Muscle of arm (tissue), 1 donor: ENCODE measurements at regions not wholly inside any gene's neighbourhood (a gene's known extent, or its start where the extent isn't known, plus 50 kb on each side); places are given as distances from the start of the nearest gene placed in this dataset.
"Not testable (repeated sequence)": the region's sequence is repeated elsewhere in the genome, so short reads cannot be mapped to it uniquely, and the experiment has no call there.

Experiments used
- DNase-seq: peaks from one replicate; pipeline ENCODE4 v3.0.0-alpha.2; 2013

- peak; percentile 42 for DNase-seq
Observed at GRCh38 chrX:155819966-155820491, 61.1 kb upstream of the VAMP7 start.

DNA sequence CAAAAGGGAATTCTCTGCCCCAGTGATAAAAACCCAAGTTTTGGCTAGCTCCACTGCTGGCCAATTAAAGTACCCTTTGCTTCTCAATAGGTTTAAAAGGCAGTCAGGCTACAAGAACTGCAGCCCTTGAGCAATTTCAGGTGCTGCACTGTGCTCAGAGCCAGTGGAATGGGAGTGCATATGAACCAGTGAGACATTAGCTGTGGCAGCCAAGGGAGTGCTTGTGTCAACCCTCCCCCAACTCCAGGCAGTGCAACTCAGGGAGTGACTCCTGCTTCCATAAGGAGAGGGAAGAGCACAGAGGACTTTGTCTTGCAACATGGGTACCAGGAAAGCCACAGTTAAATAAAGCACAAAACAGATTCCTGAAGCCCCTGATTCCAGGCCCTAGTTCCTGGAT, 61.6 kb upstream of the VAMP7 start:
- no peak for DNase-seq

- DNase-seq, result not testable (repeated sequence)
Observed at GRCh38 chrX:155814391-155814790, 66.8 kb upstream of the VAMP7 start.

- DNase-seq, result no peak
Observed at GRCh38 chrX:155779831-155780230, 101.3 kb upstream of the VAMP7 start.

DNA sequence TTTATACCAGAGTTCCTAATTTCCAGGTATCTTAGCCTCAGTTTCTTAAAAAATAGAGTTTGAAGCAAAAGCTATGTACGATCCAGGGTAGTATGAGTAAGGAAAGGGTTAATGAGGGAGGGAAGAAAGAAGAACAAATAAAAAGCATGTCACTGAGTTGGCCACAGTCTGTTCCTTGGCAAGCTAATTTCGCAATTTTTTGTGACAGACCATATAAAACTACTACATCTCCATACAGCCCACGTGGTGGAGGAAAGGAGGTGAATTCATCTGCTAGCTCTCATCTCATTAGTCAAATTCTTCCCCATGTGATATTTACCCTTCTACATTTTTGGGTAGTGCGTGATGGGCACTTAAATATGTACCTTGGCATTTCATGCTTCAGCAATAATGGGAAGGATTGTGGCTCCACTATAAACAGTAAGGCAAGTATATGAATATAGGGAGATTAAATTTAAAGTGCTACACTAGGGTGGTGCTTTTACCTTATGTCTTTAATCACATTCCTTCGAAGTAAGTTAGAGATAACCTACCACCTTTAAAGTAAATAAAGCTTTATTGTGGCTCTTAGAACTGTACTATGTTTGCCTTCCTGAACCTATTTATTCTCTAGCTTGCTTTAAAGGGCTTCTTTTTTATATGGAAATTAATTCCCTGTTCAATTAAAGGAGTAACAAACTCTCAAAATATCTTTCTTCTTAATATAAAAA, 102.1 kb upstream of the VAMP7 start:
- no peak for DNase-seq

- no peak for DNase-seq
Observed at GRCh38 chrX:155774387-155774786, 106.8 kb upstream of the VAMP7 start.

DNA sequence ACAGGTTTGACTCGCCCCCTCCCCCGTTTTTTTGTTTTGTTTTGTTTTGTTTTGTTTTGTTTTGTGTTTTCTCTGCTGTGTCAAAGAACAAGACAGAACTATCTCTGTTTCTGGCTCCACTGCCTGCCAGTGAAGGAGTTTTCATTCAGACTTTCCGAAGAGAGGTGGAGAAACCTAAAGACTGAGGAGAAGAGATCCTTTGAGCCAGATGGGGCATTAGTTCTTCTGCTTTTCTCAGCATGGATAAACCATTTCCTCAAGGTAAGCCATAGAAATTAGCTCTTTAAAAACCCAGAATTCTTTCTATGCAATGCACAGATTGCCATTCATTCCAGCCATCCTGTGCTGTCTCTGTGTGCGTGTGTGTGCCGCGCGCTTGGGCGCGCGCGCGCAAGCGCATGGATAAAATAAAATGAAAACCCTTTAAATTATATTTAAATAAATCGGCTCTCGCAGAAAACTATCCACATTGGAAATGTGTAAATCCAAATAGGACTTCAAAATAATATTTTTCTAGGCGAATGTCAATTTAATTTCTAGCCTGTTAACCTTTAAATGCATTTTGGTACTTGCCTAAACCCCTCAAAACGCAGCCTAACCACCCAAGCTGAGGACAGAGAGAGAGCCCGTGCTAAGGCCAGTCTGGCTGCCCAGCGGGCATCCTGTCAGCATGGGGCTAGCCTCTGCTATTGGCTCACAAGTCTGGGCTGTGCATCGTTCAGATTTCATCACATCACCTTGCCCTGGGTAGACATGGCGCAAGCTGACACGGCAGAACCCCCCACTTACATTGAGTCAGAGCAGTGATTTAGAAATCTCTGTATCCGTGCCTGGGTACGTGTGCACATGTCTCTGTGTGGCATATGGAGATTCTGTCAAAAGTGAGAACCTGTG, 113.0 kb upstream of the VAMP7 start:
- peak; percentile 15 for DNase-seq

- peak; percentile 79 for DNase-seq
Observed at GRCh38 chrX:155767051-155767875, 113.9 kb upstream of the VAMP7 start.

GRCh38 chrX:155766321-155766720, 114.8 kb upstream of the VAMP7 start:
- DNase-seq, result no peak

DNA sequence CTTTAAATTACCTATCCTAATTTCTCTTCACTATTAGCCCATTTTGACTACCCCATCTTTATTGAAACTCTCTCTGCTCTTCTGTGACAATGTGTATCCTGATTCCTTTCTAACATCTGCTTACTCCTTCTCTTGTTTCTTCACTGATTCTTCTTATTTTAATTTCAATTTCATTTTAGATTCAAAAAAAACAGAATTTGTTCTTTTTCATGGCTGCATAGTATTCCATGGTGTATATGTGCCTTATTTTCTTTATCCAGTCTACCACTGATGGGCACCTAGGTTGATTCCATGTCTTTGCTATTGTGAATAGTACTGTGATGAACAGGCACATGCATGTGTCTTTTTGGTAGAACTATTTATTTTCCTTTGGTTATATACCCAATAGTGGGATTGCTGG, 120.0 kb upstream of the VAMP7 start:
- no peak for DNase-seq

DNA sequence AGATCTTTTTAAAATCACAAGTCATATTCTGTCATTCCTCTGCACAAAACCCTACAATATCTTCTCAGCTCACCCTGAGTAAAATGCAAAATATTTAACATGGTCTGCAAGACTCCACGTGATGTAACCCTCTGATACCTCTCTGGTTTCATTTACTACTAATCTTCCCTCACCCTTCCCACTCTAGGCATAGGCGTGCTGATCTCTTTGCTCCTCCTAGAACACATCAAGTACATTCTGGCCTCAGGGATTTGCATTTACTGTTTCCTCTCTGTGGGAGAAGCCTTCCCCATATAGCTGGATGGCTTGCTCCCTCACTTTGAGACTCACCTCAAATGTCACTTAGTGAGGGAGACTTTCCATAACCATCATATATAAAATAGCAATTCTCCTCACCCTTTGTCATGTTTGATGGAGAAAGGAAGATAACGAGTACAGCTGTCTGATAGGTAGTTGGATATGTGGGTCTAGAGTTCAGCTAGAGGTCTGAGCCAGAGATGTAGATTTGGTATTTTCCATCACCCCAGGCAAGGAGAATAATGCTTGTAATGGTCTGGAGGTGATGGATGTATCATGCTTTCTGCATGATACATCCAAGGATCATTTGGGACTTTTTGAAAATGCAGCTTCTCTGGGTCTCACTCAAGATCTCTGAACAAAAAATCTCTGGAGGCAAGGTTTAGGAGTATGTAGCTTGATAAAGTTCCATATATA, 123.9 kb upstream of the VAMP7 start:
- DNase-seq, result no peak

GRCh38 chrX:155755706-155756337, 125.3 kb upstream of the VAMP7 start:
- DNase-seq, result no peak

DNA sequence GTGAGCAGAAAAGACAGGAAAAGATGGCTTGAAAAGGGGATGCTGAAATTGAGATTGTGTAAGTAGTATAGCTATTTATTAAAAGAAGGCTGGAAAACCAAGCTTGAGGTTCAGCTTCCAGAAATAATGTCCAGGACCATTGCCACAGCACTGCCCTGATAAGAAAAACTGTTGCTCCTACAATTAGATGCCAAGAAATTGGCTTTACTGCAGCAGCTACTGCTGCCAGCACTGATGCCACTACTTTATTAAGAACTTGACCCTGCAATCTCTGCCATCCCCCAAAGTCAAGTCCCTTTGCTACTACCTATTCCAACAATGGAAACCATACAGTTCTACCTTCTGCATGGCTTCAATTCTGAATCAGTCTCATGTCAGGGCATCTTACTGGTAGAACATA, 130.0 kb upstream of the VAMP7 start:
- DNase-seq, result no peak

DNA sequence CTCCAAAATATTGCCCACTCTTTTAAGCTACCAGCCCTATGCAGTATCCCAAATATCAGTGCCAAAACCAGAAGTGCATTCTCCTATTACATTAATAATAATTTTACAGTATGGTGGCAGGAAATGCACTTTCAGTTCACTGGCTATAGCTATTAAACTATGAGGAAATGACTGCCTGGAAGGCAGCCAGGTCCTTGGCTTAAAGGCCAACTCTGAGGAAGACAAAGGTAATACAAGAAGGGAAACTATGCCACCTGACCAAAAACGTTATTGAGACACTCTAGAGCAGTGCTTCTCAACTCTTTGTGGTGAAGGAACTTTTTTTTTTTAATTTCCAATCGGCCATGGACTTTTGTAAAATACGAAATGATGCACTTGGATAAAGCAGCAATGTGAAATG, 133.6 kb upstream of the VAMP7 start:
- DNase-seq, result peak; percentile 11

DNA sequence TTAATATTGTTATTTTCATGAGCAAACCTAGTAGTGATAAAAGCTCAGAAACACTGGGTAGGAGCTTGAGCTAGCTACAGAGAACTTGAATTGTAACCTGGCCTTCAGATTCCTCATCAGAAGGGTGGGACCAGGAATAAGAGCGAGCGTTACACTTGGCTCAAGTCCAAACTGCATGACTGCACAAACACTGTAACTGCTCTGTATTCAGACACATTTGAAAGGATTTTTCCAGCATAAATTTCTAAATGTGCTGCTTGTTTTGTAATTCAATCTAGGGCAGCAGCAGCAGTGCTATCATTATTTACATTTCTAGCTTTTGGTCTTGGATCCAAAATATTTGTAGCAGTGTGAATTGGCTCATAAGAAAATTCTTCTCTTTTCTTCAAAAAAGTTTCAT, 133.0 kb upstream of the TMLHE start:
- DNase-seq, result peak; percentile 21

DNA sequence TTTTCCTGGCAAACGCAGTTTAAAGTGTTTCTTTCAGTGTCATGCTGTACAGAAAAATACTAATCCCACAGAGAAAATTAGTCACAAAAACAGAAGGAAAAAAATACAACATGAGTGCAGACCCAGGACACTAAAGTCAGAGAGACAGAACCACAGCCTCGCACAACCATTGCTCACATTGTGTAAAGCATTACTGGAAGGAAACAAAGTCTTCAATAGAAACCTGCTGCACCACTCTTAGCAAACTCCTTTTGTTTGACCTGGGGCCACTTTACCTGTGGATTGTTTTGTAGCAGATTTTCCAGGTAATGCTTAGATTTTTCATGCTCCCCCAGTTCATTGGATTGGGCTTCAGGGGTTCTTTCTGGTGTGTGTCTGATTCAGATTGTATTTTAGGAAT, 131.8 kb upstream of the TMLHE start:
- no peak for DNase-seq

DNA sequence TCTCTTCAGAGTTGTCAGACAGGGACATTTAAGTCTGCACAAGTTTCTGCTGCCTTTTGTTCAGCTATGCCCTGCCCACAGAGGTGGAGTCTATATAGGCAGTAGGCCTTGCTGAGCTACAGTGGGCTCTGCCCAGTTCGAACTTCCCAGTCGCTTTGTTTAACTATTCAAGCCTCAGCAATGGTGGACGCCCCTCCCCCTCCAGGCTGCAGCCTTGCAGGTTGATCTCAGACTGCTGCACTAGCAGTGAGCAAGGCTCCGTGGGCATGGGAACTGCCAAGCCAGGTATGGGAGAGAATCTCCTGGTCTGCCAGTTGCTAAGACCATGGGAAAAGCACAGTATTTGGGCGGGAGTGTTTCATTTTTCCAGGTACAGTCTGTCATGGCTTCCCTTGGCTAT, 115.6 kb upstream of the TMLHE start:
- DNase-seq, result not testable (repeated sequence)

DNA sequence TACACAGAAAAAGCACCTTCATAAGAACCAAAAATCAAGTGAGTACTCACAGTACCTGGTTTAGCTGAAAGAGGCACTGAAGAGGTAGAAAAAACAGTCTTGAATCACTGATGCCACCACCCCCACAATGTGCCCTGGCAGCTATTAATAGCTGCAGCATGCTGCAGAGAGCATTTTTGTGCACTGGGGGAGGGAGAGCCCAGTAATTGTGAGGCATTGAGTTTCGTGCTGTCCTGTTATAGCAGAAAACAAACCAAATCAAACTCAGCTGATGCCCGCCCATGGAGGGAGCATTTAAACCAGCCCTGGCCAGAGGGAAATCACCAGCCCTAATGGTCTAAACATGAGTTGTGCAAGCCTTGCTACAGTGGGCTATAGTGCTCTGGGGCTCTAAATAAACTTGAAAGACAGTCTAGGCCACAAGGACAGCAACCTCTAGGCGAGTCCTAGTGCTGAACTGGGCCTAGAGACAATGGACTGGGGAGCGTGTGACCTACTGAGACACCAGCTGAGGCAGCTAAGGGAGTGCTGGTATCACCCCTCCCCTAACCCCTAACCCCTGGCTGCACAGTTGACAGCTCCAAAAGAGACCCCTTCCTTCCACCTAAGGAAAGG, 106.3 kb upstream of the TMLHE start:
- DNase-seq, result no peak

- no peak for DNase-seq
Observed at GRCh38 chrX:155715141-155715540, 102.4 kb upstream of the TMLHE start.

DNA sequence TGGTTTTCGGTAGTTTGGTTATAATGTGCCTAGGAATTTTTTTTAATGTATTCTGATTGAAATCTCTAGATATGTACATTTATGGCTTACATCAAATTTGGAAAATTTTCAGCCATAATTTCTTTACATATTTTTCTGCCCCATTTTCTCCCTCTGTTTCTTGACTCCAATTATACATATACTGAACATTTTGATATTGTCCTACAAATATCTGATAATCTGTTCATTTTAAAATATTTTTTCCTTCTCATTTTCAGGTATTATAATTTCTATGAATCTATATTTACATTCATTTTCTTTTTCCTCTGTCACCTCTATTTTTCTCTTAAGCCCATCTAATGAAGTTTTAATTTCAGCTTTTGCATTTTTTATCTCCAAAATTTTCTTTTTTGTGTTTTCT, 82.7 kb upstream of the TMLHE start:
- DNase-seq, result no peak

DNA sequence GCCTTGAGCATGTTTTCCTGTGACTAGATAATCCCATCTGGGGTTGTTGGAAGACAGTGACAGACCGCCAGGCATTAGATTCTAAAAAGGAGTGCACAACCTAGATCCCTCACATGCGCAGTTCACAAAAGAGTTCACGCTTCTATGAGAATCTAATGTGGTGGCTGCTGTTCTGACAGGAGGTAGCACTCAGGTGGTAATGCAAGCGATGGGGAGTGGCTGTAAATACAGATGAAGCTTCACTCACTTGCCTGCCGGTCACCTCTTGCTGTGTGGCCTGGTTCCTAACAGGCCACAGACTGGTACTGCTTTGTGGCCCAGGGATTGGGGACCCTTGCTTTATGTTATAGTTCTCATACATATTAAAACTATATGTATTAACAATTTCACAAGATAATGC, 81.9 kb upstream of the TMLHE start:
- no peak for DNase-seq
